ENCODE measurements at regions not wholly inside any gene's neighbourhood (a gene's known extent, or its start where the extent isn't known, plus 50 kb on each side); places are given as distances from the start of the nearest gene placed in this dataset.

DNA sequence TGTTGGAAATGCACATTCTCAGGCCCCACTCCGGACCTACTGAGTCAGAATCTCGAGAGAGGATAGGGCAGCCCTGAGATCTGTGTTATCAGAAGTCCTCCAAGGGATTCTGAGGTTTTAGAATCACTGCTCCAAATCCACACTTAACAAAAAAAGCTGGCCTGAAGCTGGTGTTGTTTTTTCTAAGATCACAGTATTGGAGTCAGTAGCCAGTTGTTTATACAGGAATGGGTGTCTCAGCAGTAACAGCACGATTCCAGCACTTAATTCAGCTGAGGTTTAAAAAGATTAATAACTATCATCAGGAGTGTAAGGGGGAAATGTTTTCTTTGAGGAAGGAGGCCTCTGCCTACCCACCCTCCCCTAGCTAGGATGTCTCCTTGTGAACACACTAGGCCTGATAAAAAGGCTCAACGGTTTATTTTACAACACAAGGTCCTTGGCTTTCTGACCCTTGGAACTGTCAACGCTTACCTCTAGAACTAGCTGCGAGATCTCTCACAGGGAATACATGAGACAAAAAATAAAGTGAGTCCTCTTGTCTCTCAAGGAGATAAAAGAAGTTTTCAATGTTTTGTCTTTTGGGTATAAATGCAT is 505.4 kb downstream of the CD83 start:
- DNase-seq = no peak

DNA sequence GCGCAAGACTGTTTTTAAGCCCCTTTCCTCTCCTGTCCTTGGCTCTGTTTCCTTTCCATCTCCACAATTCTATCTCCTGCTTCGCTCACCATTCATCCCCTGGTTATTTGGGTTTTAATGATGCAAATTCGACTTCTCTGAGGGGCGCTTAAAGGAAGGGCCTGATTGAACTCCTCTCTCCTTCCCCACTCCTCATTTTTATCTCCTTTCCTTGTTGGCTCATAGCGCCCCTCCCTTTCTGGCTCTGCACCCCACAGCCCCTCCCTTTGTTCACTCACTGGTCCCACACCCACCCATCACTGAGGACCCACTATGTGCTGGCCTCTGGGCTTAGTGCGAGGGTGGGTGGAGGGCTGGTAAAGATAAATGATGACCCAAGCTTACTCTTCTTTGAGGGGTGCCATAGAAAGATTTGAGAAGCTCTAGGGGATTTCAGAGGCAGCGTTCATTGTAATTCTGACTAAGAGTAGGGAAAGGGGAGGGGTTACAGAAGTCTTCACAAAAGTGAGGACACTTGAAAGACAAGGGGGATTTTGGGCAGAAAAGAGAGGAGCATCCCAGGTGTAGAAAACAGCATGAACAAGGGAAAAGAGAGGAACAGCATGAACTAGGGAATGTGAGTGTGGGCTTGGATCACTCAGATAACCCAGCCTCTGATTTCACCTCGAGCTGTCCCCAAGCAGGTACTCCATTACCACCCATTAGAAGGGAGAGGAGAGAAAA is 507.8 kb downstream of the CD83 start:
- no peak for DNase-seq

DNA sequence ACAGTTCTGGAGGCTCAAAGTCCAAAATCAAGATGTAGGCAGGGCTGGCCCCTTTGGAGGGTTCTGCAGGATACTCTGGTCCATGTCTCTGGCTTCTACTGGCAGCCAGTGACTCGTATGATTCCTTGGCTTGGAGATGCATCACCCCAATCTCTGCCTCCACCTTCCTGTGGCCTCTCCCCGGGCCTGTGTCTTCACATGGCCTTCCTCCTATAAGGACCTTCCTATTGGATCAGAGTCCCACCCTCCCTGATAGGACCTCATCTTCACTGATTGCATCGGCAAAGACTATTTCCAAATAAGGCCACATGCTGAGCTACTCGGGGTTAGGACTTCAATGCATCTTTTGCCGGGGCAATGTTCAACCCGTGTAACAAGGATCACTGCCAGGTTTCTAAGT is 509.0 kb downstream of the CD83 start:
- no peak for DNase-seq

GRCh38 chr6:14630016-14630415 is 512.4 kb downstream of the CD83 start:
- DNase-seq = no peak

- no peak for DNase-seq
Observed at GRCh38 chr6:14633479-14633878, 515.9 kb downstream of the CD83 start.

GRCh38 chr6:14634072-14634471 is 516.5 kb downstream of the CD83 start:
- no peak for DNase-seq

GRCh38 chr6:14635195-14635594 is 517.6 kb downstream of the CD83 start:
- no peak for DNase-seq

DNA sequence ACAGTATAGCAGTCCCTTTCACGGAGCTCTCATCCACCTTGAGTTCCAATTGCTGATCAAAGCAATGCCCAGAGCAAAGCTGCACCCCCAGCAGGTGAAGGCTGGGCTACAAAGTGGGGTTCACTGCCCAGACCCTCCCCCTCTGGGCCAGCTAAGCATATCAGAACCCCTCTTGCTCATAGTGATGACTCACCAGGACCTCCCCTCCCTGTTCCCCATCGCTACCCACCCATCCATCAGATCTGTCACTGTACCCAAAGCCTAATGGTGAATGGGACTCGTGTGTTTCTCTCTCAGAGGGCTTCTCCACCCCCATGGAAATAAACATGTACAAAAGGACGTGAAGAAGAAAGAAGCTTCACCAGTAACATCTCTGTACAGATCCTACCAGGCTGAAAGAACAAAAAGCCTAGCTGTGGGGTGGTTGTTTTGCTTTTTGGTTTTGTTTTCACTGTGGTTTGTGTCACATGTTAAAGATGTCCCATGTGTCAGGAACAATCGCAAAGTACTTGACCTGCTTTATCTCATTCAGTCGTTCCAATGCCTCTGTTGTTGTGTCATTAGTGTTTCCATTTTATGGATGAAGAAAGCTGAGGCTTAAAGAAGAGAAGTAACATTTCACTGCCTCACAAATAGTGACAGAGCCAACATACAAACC is 518.5 kb downstream of the CD83 start:
- DNase-seq = no peak

DNA sequence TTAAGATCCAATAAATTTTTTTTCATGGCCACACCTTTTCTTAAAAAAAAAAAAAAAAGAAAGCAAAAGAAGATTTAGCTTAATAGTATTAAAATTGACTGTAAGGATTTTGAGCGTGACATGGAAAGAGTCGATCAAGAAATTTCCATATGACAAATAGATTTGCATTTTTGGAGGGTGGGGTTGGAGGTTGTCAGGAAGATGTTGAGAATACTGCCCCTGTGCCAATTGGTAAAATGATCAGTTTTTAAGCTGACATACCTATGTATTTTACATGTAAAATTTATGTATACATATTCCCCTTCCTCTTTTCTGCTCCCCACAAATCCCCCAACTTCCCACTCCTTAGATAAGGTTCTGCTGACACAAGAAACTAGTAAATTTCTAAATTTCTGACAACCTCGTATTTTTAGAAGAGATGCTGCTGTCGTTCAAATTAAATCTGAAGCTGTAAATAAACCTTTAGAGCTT is 520.9 kb downstream of the CD83 start:
- no peak for DNase-seq

DNA sequence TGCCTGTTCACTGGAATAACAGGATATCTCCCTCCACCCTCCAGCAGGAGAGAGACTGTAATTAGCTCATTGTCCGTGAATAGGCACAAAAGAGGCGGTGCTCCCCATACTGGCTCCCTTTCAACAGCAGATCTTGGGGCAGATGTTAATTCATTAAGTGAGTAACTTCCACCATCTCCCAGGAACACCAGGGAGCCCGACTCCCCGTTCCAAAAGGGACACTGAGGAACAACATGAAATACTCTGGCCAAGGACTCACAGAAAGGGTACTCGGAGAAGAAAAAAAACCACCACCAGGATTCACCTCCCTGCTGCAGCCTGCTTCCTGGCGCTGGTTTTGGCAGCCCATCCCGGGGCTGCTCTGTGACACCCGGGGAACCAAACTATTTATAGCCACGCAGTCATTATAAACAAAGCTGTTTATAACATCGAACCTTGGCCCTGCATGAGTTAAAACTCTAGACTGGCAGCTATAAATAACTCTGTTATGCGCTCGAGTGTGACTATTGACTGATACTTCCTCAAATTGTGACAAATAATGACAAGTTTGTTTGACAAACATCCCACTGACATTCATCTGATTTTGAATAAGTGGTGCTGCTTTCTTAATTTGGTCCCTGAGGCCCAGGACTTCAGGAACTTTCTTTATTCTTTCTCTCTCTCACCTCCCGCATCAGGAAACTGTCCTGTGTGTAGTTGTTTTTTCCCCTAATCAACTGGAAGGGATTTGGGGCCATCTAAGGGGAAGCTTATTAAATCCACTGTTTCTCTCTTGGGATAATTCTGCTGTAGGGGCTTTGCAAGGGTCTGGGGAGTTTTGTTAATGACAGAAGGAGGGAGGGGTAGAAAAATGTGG is 521.6 kb downstream of the CD83 start:
- DNase-seq = no peak

GRCh38 chr6:14639983-14640599 is 522.5 kb downstream of the CD83 start:
- no peak for DNase-seq

DNA sequence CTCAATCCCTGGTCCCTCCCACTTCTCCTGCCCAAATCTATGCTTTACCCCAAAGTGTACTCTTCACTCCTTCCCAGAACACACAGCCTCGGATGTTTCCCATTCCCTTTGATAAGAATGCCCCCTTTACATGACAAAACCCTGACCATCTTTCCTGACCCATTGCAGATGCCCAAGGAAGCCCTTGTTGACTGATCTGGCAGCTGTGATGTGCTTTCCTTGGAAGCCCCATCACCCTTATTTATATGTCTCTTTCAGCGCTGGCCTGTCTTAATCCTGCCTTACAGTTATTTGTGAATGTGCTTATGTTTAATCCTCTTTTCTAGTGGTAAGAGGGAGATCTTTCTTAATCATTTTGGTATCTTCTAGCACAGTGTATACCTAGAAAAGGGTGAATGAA is 523.1 kb downstream of the CD83 start:
- no peak for DNase-seq

DNA sequence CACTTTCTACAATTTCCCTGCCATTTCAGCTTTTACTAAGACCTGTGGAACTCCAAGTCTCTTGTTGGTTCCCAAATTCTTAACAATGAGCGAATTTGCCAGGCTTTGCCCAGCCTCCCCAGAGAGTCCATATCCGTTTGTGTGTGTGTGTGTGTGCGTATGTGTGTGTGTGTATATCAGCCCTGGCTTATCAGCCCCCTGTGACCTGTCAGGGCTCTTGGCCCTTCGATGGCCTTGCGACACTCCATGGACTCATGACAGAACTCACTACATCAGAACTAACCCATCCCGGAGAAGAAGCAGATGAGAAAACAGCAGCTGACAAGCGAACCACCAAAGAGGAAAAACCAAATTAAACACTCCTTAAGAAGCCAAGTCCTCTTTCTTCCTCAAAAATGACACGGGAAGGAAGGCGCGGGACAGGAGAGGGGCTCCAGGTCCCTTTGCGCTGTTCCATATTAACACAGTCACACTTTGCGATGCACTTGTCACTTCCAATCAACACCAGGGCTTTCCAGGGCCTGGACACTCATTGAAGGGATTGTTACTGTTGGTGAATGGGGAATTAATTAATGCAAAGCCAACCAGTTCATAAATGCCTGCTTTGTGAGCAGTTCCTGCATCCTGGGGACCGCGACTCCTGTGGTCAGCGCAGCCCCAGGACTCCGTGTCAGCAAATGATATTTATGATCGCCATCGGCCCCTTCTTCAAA is 524.0 kb downstream of the CD83 start:
- DNase-seq = no peak

GRCh38 chr6:14642136-14642505 is 524.5 kb downstream of the CD83 start:
- no peak for DNase-seq

GRCh38 chr6:14642842-14643241 is 525.3 kb downstream of the CD83 start:
- DNase-seq = no peak

DNA sequence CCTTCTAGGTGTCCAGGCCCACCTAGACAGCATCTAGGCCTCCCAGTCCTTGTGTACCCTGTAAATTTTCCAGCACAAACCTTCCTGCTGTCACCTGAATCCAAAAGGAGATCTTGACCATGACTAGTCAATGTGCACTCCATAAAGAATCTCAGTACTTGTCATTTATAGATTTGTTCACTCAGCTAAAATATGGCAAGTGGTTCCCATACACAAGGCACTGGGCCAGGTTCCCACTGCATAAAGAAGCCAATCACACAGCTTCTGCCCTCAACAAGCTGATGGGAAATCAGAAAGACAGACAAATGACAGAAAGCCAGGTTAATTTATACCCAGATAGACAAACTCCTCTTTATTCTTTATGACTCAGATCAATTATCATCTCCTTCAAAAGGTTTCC is 526.8 kb downstream of the CD83 start:
- DNase-seq = no peak

DNA sequence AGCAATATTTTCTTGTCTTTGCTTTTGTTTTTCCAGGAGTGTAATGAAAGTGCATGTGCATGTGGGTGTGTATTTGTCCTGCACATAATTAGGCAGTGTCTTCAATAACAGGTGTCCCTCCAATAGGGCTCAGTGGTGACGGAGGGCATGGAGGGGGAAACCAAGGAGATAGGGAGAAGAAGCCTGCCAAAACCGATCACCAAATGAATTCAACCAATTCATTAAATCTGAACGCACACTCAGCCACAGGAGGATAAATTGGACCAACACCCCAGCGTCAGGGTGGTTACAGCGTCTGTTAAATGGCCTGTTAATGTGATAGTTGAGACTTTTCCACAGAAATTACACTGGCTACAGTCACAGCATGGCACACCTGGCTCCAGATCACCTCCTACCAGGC is 527.6 kb downstream of the CD83 start:
- DNase-seq = no peak

- no peak for DNase-seq
Observed at GRCh38 chr6:14645841-14646240, 528.3 kb downstream of the CD83 start.

DNA sequence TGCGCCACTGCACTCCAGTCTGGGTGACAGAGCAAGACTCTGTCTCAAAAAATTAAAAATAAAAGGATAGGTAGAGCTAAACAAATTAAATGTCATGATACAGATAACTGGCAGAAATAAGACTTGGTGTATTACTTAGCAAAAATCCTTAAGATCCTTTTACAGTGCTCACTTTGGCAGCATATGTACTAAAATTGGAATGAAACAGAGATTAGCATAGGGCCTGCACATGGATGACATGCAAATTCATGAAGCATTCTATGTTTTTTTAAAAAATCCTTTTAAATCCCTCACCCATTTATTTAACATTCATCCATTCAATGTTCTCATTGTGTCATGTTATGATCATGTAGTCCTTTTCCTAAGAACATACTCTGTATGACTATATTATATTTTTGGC is 528.8 kb downstream of the CD83 start:
- no peak for DNase-seq

GRCh38 chr6:14647357-14647756 is 529.8 kb downstream of the CD83 start:
- no peak for DNase-seq

- DNase-seq = no peak
Observed at GRCh38 chr6:14652536-14652935, 535.0 kb downstream of the CD83 start.
